AG10803 (cell line): ENCODE measurements at regions not wholly inside any gene's neighbourhood (a gene's known extent, or its start where the extent isn't known, plus 50 kb on each side); places are given as distances from the start of the nearest gene placed in this dataset.

Source experiments
- DNase-seq: peaks from one replicate; pipeline ENCODE4 v3.0.0; 2010; ENCODE audit warnings: low read depth
- H3K4me3 ChIP-seq: 2 replicates; pipeline ENCODE4 v1.5.1; 2011; ENCODE audit warnings: mild to moderate bottlenecking, low read length, control low read depth
- TF ChIP-seq, protein P1 (sequence below): conservative IDR thresholded peaks from 2 replicates; pipeline ENCODE4 v1.5.1; 2011; ENCODE audit warnings: mild to moderate bottlenecking, low read length, control low read depth, inconsistent platforms

DNA sequence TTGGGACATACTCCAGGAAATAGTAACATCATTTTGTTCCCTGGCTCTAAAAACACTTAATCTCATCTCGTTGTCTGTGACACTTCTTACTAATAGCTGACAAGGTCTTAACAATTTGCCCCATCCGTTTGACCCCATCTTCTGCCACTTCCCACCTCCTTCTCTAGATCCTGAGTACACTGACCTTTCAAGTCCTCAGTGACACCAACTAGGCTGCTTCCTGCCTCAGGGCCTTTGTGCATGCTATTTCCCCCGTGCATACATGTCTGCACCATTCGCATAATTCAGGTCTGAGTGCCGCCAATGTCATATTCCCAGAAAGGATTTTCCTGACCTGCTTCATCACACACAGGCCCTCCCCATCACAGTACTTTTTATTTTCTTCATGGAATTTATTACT lies 70.6 kb upstream of the CCND2 start:
- DNase-seq, result no peak
- no peak overlapping the region for H3K4me3 ChIP-seq
- TF ChIP-seq, protein P1, sequence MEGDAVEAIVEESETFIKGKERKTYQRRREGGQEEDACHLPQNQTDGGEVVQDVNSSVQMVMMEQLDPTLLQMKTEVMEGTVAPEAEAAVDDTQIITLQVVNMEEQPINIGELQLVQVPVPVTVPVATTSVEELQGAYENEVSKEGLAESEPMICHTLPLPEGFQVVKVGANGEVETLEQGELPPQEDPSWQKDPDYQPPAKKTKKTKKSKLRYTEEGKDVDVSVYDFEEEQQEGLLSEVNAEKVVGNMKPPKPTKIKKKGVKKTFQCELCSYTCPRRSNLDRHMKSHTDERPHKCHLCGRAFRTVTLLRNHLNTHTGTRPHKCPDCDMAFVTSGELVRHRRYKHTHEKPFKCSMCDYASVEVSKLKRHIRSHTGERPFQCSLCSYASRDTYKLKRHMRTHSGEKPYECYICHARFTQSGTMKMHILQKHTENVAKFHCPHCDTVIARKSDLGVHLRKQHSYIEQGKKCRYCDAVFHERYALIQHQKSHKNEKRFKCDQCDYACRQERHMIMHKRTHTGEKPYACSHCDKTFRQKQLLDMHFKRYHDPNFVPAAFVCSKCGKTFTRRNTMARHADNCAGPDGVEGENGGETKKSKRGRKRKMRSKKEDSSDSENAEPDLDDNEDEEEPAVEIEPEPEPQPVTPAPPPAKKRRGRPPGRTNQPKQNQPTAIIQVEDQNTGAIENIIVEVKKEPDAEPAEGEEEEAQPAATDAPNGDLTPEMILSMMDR, result no peak

DNA sequence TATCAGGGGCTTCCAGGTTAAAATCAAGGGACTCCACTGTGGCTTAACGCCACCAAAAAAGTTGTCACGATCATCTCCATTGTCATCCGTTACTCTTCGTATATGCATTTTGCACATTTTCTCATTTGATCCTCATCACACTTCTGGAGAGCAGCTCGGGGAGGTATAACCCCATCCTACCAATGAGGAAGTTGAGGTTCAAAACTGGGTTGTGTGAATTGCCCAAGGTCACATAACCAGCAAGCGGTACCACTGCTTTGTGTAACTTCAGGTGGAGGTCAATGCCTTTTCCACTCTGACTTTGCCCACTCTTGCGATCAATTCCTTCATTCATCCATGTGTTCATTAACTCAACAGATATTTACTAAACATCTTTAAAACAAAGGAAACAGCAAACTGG lies 71.1 kb upstream of the CCND2 start:
- TF ChIP-seq, protein P1, result no peak
- no peak for DNase-seq
- no peak overlapping the region for H3K4me3 ChIP-seq

DNA sequence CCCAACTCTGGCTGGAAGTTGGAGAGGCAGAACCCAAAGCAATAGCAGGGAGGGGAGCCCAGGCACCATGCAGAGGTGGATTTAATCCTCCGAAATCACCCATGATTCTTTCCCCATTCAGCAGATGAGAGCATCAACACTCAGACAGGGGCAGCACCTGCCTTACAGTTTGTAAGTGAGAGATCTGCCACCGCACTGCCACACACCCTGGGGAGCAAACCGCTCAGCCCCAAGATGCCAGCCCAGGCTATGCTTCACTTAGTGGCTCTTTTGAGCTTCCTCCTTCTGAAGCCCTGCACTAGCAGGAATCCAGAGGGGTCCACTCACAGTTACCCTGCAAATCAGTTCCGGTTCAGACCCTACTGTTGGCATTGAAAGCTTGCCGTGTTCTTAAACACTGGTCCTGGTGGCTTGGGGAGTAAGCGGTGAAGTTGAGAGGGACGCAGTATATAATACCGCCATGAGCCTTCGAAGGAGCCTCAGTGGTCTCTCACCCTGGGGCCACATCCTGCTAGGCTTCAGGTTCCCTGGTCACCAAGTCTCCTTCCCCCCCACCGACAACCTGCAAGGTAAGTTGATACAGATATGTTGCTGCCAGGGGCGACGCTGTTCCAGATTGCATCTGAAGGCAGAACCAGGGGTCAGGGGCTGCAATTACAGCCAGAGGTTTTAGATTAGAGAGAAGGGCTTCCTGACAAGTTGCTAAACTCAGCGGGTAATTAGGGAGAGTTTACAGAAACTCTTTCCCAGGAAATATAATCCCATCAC lies 72.0 kb upstream of the CCND2 start:
- no peak overlapping the region for H3K4me3 ChIP-seq
- no peak for DNase-seq
- TF ChIP-seq, protein P1, result no peak

DNA sequence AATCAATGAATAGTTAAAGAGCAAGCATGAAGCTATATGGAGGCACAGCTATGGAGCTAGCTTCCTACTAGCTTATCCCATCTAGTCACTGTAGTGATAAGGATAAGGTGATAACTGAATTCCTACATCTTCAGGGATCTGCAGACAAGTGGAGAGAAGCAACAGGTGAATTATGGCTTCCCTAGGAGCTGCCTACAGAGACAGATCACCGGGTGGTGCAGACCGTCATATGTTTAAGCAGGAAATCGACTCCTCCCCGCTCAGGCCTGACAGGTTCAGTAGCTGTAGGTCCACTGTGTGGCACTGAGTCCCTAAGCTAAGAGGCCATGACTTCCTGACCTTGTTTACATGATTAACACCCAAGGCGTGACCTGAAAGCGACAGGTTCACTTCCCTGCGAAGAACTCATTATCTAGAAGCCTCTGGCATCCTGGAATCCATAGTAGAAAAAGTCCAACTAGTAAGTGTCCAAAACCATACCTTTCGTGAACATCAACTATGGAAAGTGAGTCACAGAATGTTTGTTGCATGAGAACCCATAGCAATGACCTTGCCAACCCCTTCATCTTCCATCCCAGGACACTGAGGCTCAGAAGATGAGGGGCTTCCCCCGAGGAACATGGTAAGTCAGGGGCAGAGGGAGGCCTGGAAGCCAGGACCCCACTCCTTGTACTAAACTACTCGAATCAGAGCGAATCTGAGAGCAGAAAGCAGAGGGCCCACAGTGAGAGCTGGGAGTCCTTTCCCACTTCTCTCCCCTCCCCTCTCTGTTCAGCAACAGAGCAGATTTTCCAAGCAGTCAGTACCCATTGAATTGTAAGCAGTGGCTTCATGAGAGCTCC lies 75.4 kb upstream of the CCND2 start:
- TF ChIP-seq, protein P1, result no peak
- DNase-seq, result no peak

DNA sequence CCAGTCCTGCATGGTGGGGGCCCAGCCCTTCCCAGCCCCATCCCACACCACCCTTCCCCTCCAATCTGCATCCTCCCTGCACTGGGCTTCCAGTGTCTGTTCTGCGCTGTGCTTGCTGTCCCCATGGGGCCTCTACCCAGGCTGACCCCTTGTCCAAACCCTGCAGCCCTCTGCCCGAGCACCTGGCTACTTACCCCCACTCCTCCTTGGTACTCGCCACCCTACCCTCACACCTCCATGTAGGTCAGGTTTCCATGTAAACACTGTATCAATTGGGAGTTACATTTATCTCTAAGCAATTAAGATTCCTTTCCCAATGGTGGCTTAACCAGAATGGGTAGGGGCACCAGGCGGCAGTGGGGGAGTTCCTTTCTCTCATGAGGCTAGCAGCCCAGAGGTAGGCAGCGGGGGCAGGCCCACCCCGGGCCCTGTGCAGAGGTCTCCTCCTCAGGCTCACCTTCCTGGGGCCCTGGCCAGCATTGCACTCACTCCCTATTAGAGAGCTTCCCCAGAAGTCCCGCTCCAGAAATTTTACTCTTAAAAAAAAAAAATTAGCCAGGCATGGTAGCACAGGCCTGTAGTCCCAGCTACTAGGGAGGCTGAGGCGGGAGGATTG lies 76.6 kb upstream of the CCND2 start:
- no peak overlapping the region for H3K4me3 ChIP-seq
- no peak for DNase-seq
- TF ChIP-seq, protein P1, result no peak

More for the DNA sequence above, 75.4 kb upstream of the CCND2 start:
- no peak overlapping the region for H3K4me3 ChIP-seq

DNA sequence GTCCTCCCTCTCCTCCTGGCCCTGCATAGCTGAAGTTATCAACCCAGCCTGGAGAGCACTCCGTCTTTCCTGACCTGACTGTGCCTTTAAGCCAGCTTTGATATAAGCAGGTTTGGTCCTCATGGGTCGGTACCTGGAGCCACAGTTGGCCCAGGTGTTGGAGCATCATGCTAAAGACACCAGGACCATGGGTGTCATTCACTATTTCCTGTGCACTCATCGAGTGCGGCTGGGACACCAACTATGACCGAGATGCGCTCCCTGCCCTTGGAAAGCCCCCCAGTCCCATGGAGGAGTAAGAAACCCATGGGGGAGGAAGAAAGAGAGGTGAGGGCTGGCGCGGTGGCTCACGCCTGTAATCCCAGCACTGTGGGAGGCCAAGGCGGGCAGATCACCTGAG lies 78.9 kb upstream of the CCND2 start:
- H3K4me3 ChIP-seq, result no peak overlapping the region
- TF ChIP-seq, protein P1, result no peak
- no peak for DNase-seq

DNA sequence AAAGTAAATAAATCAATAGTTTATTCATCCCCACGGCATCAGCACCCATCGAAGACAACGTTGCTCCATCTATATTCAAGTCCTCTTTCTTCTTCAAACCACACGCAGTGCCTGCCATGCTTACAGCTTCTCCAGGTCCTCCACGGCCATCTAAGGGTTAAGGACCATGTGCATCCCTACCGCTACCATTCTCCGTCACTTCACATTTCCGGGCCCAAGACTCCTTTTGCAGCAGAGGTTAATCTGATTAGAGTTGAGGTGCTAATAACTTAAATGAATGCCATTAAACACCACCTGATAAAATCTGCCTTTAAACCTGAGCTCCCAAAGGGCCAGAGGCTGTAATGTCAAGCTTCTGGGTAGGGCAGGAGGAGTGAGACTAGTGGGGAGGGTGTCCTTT lies 79.7 kb upstream of the CCND2 start:
- no peak for DNase-seq
- TF ChIP-seq, protein P1, result no peak

More for the DNA sequence above, 79.7 kb upstream of the CCND2 start:
- no peak overlapping the region for H3K4me3 ChIP-seq
